Adrenal gland (tissue), 9 donors: ENCODE measurements at regions not wholly inside any gene's neighbourhood (a gene's known extent, or its start where the extent isn't known, plus 50 kb on each side); places are given as distances from the start of the nearest gene placed in this dataset.
"Not testable (repeated sequence)": the region's sequence is repeated elsewhere in the genome, so short reads cannot be mapped to it uniquely, and the experiment has no call there.

ENCODE experiments used
- DNase-seq, 7 donors: peaks; one replicate each; pipeline ENCODE4 v3.0.0-alpha.2; 2019 to 2020
- H3K27ac ChIP-seq, 5 donors: fragments of 200-600 bp; sonication (generic) in 4 of 5; 1 replicate in 3 of 5; 2 replicates in 2 of 5; pipeline versions ENCODE4 v1.5.1 to v1.8.0; 2016 to 2020; ENCODE audit warnings: mild to moderate bottlenecking in 1 of 5
- H3K27me3 ChIP-seq: fragments of 200-600 bp; 2 replicates; pipeline ENCODE4 v1.8.0; 2021
- H3K36me3 ChIP-seq, 2 donors: fragments of 200-600 bp; replicated peaks in 1 of 2; 1 replicate in 1 of 2; 2 replicates in 1 of 2; pipeline versions ENCODE4 v1.5.1 to v1.8.0; 2018 to 2022
- H3K4me1 ChIP-seq, 2 donors: fragments of 200-600 bp; replicated peaks in 1 of 2; 1 replicate in 1 of 2; 2 replicates in 1 of 2; pipeline versions ENCODE4 v1.5.1 to v1.8.0; 2018 to 2021
- H3K4me3 ChIP-seq, 4 donors: fragments of 200-600 bp; sonication (generic) in 3 of 4; one replicate each; pipeline ENCODE4 v1.5.1; 2016 to 2018
- H3K9me3 ChIP-seq, 3 donors: fragments of 200-600 bp; sonication (generic) in 1 of 3; replicated peaks in 1 of 3; 1 replicate in 2 of 3; 2 replicates in 1 of 3; pipeline versions ENCODE4 v1.5.1 to v1.8.0; 2016 to 2021
- CTCF ChIP-seq, 6 experiments: fragments of 450-650 bp in 4 of 6; fragments of 200-600 bp in 2 of 6; sonication (generic) in 1 of 6; IDR thresholded peaks; 1 replicate in 5 of 6; 2 replicates in 1 of 6; pipeline versions ENCODE4 v1.5.1 to v1.8.0; 2016 to 2021; ENCODE audit warnings: antibody characterized with exemption in 6 of 6, mild to moderate bottlenecking in 2 of 6, moderate library complexity in 1 of 6
- POLR2A ChIP-seq, 2 donors: fragments of 450-650 bp; IDR thresholded peaks; one replicate each; pipeline ENCODE4 v1.6.1; 2017; ENCODE audit warnings: antibody characterized with exemption in 2 of 2, mild to moderate bottlenecking in 2 of 2, moderate library complexity in 1 of 2
- WGBS, 4 donors: extraction: QIAGEN DNeasy Blood & Tissue Kit in 2 of 4; methylation state at CpG; one replicate each; pipeline versions ENCODE4 v1.1.5 to v1.1.7; 2013 to 2017; 5-methylcytosine and 5-hydroxymethylcytosine counted together
- intact Hi-C, 2 donors: fragments of 100-400 bp; cut with DNase I; formaldehyde crosslinking; loops; one replicate each; pipeline versions ENCODE4 v1.14.1 to v1.15.0; 2022 to 2023
- donor health status: healthy with polysubstance abuse.
- donor health status: Bipolar disorder and iron deficiency.
- donor health status: DM: yes; HTN: yes; CAD: no.
- donor health status: DM: no; HTN: no; CAD: no.
- donor health status: DM: no; HTN: no; CAD: no.

- intact Hi-C loops, result no loop called here
- Histone ChIP-seq H3K27ac (no peak overlapping the region), H3K36me3 (no peaks in the 10 kb centered on the region), H3K4me3 (no peak overlapping the region), H3K4me1 (peaks cover 4 to 5% of the 10 kb centered on the region in 2 donors), H3K27me3 (no peaks in the 10 kb centered on the region), H3K9me3 (no peaks in the 10 kb centered on the region)
- DNase-seq, result no peak
- WGBS, 4 donors, result 60 to 69% (median 63%) methylated on average over 4 of the region's 4 CpGs
- no peak for TF ChIP-seq CTCF (IDR thresholded peaks at IDR 0.05)
- no peak for TF ChIP-seq POLR2A (IDR thresholded peaks at IDR 0.05)
These were observed 53.8 kb upstream of the LYRM9 start for GRCh38 chr17:27947005-27947406.

- TF ChIP-seq POLR2A (IDR thresholded peaks at IDR 0.05) (no peak), CTCF (IDR thresholded peaks at IDR 0.05) (no peak)
- 78 to 93% (median 84%) methylated on average over 3 of the region's 3 CpGs for WGBS, 4 donors
- intact Hi-C loops, result no loop called here
These were observed 56.1 kb upstream of the LYRM9 start for GRCh38 chr17:27949304-27949703.

DNA sequence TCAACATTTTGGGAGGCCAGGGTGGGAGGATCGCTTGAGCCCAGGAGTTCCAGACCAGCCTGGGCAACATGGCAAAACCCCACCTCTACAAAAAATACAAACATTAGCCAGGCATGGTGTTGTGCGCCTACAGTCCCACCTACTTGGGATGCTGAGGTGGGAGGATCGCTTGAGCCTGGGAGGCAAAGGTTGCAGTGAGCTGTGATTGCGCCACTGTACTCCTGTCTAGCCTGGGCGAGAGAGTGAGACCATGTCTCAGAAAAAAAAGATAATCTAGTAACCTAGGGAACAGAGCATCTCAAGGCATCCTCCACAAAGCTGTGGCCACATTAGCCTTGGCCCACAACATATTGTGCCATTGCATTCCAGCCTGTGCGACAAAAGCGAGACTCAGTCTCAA lies 57.1 kb upstream of the LYRM9 start:
- intact Hi-C loops, H3K36me3 ChIP-seq, H3K27ac ChIP-seq, DNase-seq, H3K9me3 ChIP-seq, H3K4me3 ChIP-seq, H3K27me3 ChIP-seq: not testable (repeated sequence)
- 92 to 97% (median 97%) methylated on average over 7 of the region's 7 CpGs for WGBS, 4 donors
- peaks cover 8 to 12% of the 10 kb centered on the region in 2 donors for H3K4me1 ChIP-seq

More at GRCh38 chr17:27949304-27949703, 56.1 kb upstream of the LYRM9 start:
- no peaks in the 10 kb centered on the region for H3K36me3 ChIP-seq
- no peak overlapping the region for H3K4me3 ChIP-seq
- no peak overlapping the region for H3K27ac ChIP-seq
- no peak for DNase-seq
- no peaks in the 10 kb centered on the region for H3K27me3 ChIP-seq
- no peaks in the 10 kb centered on the region for H3K9me3 ChIP-seq
- H3K4me1 ChIP-seq, result peaks cover 8 to 12% of the 10 kb centered on the region in 2 donors

- TF ChIP-seq POLR2A (IDR thresholded peaks at IDR 0.05) (no peak), CTCF (IDR thresholded peaks at IDR 0.05) (no peak)
- H3K4me3 ChIP-seq, result no peak overlapping the region
- H3K27me3 ChIP-seq, result no peaks in the 10 kb centered on the region
- 67 to 77% (median 71%) methylated on average over 5 of the region's 5 CpGs for WGBS, 4 donors
- no peak overlapping the region for H3K27ac ChIP-seq
- DNase-seq, result no peak
- peaks cover 8 to 12% of the 10 kb centered on the region in 2 donors for H3K4me1 ChIP-seq
- intact Hi-C loops, result no loop called here
- H3K9me3 ChIP-seq, result no peaks in the 10 kb centered on the region
- H3K36me3 ChIP-seq, result no peaks in the 10 kb centered on the region
These were observed 57.8 kb upstream of the LYRM9 start for GRCh38 chr17:27950995-27951394.

DNA sequence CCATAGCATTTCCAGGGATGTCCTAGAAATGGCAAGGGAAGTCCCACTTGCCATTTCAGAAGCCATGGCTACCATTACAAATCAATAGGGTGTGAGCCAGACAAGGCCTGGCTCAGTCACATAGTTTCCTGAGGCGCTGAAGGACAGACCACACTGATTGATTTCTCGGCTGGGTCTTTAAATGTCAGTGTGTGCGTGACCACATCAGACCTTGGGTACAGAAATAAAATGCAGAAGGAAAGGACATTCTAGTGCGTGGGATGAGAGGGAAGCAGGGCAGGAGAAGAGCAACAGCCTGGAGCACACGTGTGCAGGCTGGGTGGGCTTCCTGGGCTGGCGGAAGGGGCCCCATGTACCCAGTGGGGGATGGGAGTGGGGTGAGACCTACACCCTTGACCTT lies 58.7 kb upstream of the LYRM9 start:
- no peaks in the 10 kb centered on the region for H3K9me3 ChIP-seq
- DNase-seq, result peak; percentile 32 to 70 (median 50)
- H3K36me3 ChIP-seq, result no peaks in the 10 kb centered on the region
- peaks cover 8 to 13% of the 10 kb centered on the region in 2 donors for H3K4me1 ChIP-seq
- TF ChIP-seq CTCF (IDR thresholded peaks at IDR 0.05) (no peak), POLR2A (IDR thresholded peaks at IDR 0.05) (no peak)
- H3K27ac ChIP-seq, result peak overlapping the region in 2 of 5 donors; percentile 60 to 88
- H3K4me3 ChIP-seq, result no peak overlapping the region
- intact Hi-C loops, result no loop called here
- WGBS, 4 donors, result 17 to 43% (median 39%) methylated on average over 6 of the region's 6 CpGs
- no peaks in the 10 kb centered on the region for H3K27me3 ChIP-seq
